OCI-LY3 (cell line): ENCODE measurements at regions not wholly inside any gene's neighbourhood (a gene's known extent, or its start where the extent isn't known, plus 50 kb on each side); places are given as distances from the start of the nearest gene placed in this dataset.

Experiments
- CTCF ChIP-seq: fragments of 200-600, 300-600 bp; sonication (generic); IDR thresholded peaks from 2 replicates; pipeline ENCODE4 v1.5.1; 2014; ENCODE audit warnings: antibody characterized with exemption, low read length, low read depth
- EZH2phosphoT487 ChIP-seq: fragments of 200-600 bp; shearing (Covaris generic); IDR thresholded peaks from 2 replicates; pipeline ENCODE4 v1.6.1; 2018; ENCODE audit warnings: antibody characterized with exemption, mixed run types, low read depth

- TF ChIP-seq CTCF (no peak), EZH2phosphoT487 (no peak)
Measured at GRCh38 chr1:193631306-193631705, 444.9 kb upstream of the B3GALT2 start.
